Adrenal gland (tissue), 9 donors: ENCODE measurements at regions not wholly inside any gene's neighbourhood (a gene's known extent, or its start where the extent isn't known, plus 50 kb on each side); places are given as distances from the start of the nearest gene placed in this dataset.

Experiments used
- DNase-seq, 7 donors: peaks; one replicate each; pipeline ENCODE4 v3.0.0-alpha.2; 2019 to 2020
- H3K27ac ChIP-seq, 5 donors: fragments of 200-600 bp; sonication (generic) in 4 of 5; 1 replicate in 3 of 5; 2 replicates in 2 of 5; pipeline versions ENCODE4 v1.5.1 to v1.8.0; 2016 to 2020; ENCODE audit warnings: mild to moderate bottlenecking in 1 of 5
- H3K27me3 ChIP-seq: fragments of 200-600 bp; 2 replicates; pipeline ENCODE4 v1.8.0; 2021
- H3K36me3 ChIP-seq, 2 donors: fragments of 200-600 bp; replicated peaks in 1 of 2; 1 replicate in 1 of 2; 2 replicates in 1 of 2; pipeline versions ENCODE4 v1.5.1 to v1.8.0; 2018 to 2022
- H3K4me1 ChIP-seq, 2 donors: fragments of 200-600 bp; replicated peaks in 1 of 2; 1 replicate in 1 of 2; 2 replicates in 1 of 2; pipeline versions ENCODE4 v1.5.1 to v1.8.0; 2018 to 2021
- H3K4me3 ChIP-seq, 4 donors: fragments of 200-600 bp; sonication (generic) in 3 of 4; one replicate each; pipeline ENCODE4 v1.5.1; 2016 to 2018
- H3K9me3 ChIP-seq, 3 donors: fragments of 200-600 bp; sonication (generic) in 1 of 3; replicated peaks in 1 of 3; 1 replicate in 2 of 3; 2 replicates in 1 of 3; pipeline versions ENCODE4 v1.5.1 to v1.8.0; 2016 to 2021
- POLR2A ChIP-seq, 2 donors: fragments of 450-650 bp; IDR thresholded peaks; one replicate each; pipeline ENCODE4 v1.6.1; 2017; ENCODE audit warnings: antibody characterized with exemption in 2 of 2, mild to moderate bottlenecking in 2 of 2, moderate library complexity in 1 of 2
- WGBS, 4 donors: extraction: QIAGEN DNeasy Blood & Tissue Kit in 2 of 4; methylation state at CpG; one replicate each; pipeline versions ENCODE4 v1.1.5 to v1.1.7; 2013 to 2017; 5-methylcytosine and 5-hydroxymethylcytosine counted together
- intact Hi-C, 2 donors: fragments of 100-400 bp; cut with DNase I; formaldehyde crosslinking; loops; one replicate each; pipeline versions ENCODE4 v1.14.1 to v1.15.0; 2022 to 2023
- TF ChIP-seq, protein P1 (sequence below), 6 experiments: fragments of 450-650 bp in 4 of 6; fragments of 200-600 bp in 2 of 6; sonication (generic) in 1 of 6; IDR thresholded peaks; 1 replicate in 5 of 6; 2 replicates in 1 of 6; pipeline versions ENCODE4 v1.5.1 to v1.8.0; 2016 to 2021; ENCODE audit warnings: antibody characterized with exemption in 6 of 6, mild to moderate bottlenecking in 2 of 6, moderate library complexity in 1 of 6
- donor health status: healthy with polysubstance abuse.
- donor health status: Bipolar disorder and iron deficiency.
- donor health status: DM: yes; HTN: yes; CAD: no.
- donor health status: DM: no; HTN: no; CAD: no.
- donor health status: DM: no; HTN: no; CAD: no.

- Histone ChIP-seq H3K4me1 (no peaks in the 10 kb centered on the region), H3K27ac (no peak overlapping the region), H3K27me3 (no peaks in the 10 kb centered on the region), H3K4me3 (no peak overlapping the region), H3K9me3 (no peaks in the 10 kb centered on the region), H3K36me3 (no peaks in the 10 kb centered on the region)
- intact Hi-C loops = no loop called here
- WGBS, 4 donors = 69 to 79% (median 71%) methylated on average over 9 of the region's 9 CpGs
- DNase-seq = no peak
- TF ChIP-seq POLR2A (IDR thresholded peaks at IDR 0.05) = no peak
- TF ChIP-seq, protein P1, sequence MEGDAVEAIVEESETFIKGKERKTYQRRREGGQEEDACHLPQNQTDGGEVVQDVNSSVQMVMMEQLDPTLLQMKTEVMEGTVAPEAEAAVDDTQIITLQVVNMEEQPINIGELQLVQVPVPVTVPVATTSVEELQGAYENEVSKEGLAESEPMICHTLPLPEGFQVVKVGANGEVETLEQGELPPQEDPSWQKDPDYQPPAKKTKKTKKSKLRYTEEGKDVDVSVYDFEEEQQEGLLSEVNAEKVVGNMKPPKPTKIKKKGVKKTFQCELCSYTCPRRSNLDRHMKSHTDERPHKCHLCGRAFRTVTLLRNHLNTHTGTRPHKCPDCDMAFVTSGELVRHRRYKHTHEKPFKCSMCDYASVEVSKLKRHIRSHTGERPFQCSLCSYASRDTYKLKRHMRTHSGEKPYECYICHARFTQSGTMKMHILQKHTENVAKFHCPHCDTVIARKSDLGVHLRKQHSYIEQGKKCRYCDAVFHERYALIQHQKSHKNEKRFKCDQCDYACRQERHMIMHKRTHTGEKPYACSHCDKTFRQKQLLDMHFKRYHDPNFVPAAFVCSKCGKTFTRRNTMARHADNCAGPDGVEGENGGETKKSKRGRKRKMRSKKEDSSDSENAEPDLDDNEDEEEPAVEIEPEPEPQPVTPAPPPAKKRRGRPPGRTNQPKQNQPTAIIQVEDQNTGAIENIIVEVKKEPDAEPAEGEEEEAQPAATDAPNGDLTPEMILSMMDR (IDR thresholded peaks at IDR 0.05) = no peak
Measured at GRCh38 chr18:73859837-73860397, 287.7 kb downstream of the FBXO15 start.

- 57 to 67% (median 64%) methylated on average over 8 to 10 of the region's 10 CpGs for WGBS, 4 donors
- TF ChIP-seq, protein P1 (IDR thresholded peaks at IDR 0.05) = no peak
- no peak for TF ChIP-seq POLR2A (IDR thresholded peaks at IDR 0.05)
- H3K36me3 ChIP-seq = no peaks in the 10 kb centered on the region
Measured at GRCh38 chr18:73852789-73853549, 294.7 kb downstream of the FBXO15 start.

GRCh38 chr18:73850782-73851181, 296.9 kb downstream of the FBXO15 start:
- Histone ChIP-seq H3K36me3 (no peaks in the 10 kb centered on the region), H3K27ac (no peak overlapping the region), H3K27me3 (no peaks in the 10 kb centered on the region), H3K4me1 (no peaks in the 10 kb centered on the region), H3K9me3 (no peaks in the 10 kb centered on the region), H3K4me3 (no peak overlapping the region)
- DNase-seq = no peak
- TF ChIP-seq, protein P1 (IDR thresholded peaks at IDR 0.05) = no peak
- TF ChIP-seq POLR2A (IDR thresholded peaks at IDR 0.05) = no peak
- intact Hi-C loops = no loop called here
- 81 to 92% (median 87%) methylated on average over 5 of the region's 5 CpGs for WGBS, 4 donors

More at GRCh38 chr18:73852789-73853549, 294.7 kb downstream of the FBXO15 start:
- Histone ChIP-seq H3K4me3 (no peak overlapping the region), H3K27me3 (no peaks in the 10 kb centered on the region), H3K9me3 (no peaks in the 10 kb centered on the region), H3K27ac (no peak overlapping the region), H3K4me1 (no peaks in the 10 kb centered on the region)
- DNase-seq = no peak
- intact Hi-C loops = no loop called here

GRCh38 chr18:73848656-73849055, 299.0 kb downstream of the FBXO15 start:
- Histone ChIP-seq H3K27ac (no peak overlapping the region), H3K4me1 (no peaks in the 10 kb centered on the region), H3K36me3 (no peaks in the 10 kb centered on the region), H3K9me3 (no peaks in the 10 kb centered on the region), H3K27me3 (peaks cover 1% of the 10 kb centered on the region), H3K4me3 (no peak overlapping the region)
- no peak for DNase-seq
- TF ChIP-seq, protein P1 (IDR thresholded peaks at IDR 0.05) = no peak
- TF ChIP-seq POLR2A (IDR thresholded peaks at IDR 0.05) = no peak
- intact Hi-C loops = loop anchor here in 1 of 2 donors (10.0 kb wide), 1 partner anchor 1084 kb away; no protein-coding TSS in a partner anchor
